ENCODE measurements at regions not wholly inside any gene's neighbourhood (a gene's known extent, or its start where the extent isn't known, plus 50 kb on each side); places are given as distances from the start of the nearest gene placed in this dataset.

DNA sequence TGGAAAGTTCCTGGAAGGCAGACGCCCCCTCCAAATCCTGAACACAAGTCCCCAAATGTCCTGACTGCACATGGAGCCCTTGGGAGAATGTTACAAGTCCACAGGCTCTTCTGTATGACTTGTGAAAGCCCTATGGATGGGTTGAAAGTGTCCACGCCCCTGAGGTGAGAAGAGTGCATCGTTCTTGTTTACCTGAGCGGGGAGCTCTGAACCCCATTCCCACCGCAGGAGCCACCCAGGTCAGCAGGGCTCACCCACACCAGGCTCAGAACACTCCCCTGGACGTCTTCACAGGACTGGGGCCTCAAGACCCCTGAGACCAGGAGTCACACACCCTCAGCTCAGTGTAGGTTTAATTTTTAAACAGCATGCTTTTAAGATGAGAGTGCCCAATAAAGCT is 84.2 kb upstream of the TMEM18 start:
- DNase-seq, result no peak

DNA sequence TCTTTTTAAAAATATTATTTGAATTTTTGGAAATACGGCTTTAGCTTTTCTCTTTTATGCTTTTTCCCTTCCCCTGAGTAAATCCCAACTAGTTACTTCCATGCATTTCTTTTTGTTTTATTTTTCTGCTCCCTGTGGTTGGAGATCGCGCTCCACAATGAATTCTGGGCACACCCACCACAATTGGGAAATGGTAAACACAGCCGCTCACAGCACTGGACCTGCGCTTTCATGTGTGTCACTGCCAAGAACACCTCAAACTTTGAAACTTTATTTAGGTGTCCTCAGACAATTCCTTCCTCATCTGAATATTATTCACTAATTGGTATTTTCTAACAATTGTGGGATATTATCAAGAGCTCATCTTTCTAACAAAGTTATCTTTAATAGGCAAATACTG is 82.8 kb upstream of the TMEM18 start:
- DNase-seq, result no peak

DNA sequence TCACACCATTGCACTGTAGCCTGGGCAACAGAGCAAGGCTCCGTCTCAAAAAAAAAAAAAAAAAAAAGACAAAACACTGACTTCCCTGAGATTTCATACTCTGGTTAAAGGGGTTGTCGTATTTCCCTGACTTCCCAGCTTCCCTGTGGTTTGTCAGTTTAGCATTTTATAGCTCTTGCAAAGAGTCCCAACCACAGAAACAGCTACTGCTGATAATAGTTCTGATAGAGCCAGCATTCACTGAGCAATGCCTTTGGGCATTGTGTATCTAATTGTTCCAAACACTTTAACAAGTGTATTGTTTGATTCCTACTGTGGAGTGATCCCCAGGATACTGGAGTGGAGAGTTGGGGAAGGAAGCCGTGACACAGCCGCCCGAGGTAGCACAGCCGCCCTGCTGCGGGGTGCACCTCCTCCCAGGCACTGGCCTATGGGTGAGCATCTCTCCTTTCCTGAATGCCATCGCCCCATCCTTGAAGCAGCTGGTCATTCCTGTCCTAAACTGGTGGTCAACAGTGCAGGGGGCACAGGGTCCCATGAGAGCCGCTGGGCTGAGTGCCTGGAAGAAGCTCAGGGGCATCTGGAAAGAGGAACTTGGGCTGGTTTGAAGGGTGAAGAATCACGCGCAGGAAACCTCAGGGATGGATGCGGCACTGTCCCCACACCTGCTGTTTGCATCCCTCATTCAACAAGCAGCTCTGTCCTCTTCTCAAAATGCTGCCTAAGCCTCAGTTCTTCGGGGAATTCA is 81.0 kb upstream of the TMEM18 start:
- no peak for DNase-seq

DNA sequence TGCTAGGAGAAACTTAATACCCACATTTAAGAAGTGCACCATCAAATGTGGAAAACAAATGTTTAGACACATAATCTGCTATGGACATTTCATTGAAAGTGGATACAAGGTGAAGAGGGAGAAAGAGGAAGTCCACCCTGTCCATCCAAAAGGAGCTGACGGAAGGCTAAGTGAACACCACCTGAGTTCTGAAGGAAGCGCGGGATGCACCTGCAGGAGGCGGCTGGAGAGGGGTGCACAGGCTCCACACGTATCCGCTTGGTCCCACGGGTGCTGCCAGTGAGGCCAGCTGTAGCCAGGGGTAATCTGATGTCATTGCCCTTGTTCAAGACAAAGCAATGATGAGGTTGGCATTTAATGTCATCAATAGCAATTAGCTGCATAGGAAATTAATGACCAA is 75.9 kb upstream of the TMEM18 start:
- no peak for DNase-seq

DNA sequence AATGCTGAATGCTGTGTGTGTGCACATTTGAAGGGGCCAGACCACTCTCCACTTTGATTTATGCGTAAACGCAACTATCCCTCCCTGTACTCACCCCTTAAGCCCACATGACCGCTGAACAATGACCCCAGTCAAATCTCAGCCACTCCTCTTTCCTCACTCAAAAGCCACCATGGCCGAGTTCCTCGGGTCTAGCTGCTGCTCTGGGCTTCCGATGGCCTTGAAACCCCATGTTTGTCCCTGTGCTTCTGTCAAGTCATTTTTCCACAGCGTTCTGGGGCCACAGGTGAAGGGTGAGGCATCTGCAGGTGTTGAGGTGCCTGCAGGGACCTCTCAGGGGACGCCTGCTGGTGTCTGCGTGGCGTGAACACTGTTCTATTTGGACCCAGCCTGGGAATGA is 74.3 kb upstream of the TMEM18 start:
- DNase-seq, result no peak

DNA sequence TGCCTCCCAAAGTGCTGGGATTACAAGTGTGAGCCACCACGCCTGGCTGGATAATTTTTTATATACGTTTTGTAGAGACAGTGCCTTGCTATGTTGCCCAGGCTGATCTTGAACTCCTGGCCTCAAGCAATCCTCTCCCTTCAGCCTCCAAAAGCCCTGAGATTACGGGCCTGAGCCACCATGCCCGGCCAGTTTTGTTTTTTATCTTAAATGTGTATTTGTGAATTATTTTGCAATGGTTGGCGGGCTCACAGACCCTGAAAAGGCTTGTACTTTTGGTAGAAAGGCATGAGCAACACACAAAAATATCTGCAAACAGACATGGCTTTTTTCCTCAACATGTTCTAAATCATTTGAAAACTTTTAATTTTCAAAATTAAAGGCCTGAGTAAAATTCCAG is 73.4 kb upstream of the TMEM18 start:
- DNase-seq, result no peak

DNA sequence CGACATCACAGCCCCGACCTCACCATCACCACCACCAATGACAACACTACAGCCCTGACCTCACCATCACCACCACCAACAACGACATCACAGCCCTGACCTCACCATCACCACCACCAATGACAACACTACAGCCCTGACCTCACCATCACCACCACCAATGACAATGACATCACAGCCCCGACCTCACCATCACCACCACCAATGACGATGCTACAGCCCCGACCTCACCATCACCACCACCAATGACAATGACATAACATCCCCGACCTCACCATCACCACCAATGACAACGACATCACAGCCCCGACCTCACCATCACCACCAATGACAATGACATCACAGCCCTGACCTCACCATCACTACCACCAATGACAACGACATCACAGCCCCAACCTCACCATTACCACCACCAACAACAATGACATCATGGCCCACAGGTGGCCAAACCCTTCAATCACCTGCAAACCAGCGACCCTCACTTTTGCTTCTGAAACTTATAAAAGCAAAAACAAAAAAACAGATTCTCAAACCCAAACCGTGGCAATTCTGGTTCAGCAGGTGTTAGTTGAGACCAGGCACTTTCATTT is 70.7 kb upstream of the TMEM18 start:
- DNase-seq, result no peak

DNA sequence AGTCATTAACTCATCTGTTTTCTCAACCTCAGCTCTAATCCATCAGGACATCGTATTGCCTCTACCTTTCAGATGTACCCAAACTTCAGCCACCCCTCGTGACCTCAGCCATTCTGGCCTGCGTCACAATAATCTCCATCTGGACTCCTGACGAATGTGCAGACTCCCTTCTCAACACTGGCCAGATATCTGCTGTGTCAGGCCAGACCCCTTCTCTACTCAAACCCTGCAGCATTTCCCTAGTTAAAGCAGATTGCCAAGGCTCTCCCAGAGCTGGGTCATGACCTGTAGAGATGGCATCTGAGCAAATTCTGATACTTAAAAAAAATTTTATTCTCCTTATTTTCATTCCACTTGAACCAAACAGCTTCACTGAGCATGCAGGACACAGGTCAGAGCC is 69.5 kb upstream of the TMEM18 start:
- DNase-seq, result no peak

DNA sequence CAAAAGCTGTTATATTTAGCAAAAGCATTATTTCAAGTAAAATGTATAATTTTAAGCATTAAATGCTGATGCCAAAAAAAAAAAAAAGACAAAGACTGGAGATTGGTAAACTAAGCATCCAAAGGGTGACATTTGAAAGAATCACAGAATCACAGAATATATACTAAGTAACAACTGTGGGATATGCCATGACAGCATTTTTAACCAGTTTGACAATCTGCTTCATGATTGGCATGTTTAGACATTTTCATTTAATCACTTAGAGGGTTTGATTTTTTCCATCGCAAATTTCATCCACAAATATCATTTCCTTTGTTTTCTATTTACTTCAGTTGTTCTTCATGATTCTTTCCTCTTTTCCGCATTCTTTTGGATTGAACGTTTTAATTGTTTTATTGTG is 66.9 kb upstream of the TMEM18 start:
- DNase-seq, result no peak

DNA sequence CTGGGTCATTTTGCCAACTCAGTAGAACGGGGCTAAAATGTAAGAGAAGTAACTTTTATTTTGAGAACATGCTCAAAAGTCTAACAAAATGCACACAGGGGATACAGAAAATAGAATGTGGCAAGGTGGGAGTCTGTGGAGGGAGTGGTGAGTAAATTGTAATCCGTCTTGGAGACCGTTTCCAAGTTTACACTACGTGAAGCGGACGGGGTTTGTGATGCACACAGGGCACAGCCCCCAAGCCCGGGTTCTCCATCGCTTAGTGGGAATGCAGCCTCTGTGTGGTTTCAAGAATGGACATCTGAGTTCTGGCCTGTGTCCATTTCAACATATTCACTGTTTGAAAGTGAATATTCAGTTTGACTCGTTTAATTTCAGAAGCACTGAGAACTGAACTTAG is 65.0 kb upstream of the TMEM18 start:
- DNase-seq, result no peak

DNA sequence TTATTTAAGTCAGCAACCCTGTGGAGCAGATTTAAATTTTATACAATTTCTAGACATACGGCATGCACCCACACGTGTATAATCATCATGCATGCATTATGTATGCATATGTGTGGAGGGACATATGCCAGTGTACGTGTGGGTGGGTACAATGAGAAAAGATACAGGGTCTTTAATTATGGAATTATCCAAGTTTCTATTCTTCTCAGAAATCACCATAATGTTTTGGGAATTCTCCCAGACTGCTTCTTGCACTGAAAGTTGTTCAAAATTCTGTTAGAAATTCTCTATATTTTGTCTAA is 63.9 kb upstream of the TMEM18 start:
- no peak for DNase-seq

DNA sequence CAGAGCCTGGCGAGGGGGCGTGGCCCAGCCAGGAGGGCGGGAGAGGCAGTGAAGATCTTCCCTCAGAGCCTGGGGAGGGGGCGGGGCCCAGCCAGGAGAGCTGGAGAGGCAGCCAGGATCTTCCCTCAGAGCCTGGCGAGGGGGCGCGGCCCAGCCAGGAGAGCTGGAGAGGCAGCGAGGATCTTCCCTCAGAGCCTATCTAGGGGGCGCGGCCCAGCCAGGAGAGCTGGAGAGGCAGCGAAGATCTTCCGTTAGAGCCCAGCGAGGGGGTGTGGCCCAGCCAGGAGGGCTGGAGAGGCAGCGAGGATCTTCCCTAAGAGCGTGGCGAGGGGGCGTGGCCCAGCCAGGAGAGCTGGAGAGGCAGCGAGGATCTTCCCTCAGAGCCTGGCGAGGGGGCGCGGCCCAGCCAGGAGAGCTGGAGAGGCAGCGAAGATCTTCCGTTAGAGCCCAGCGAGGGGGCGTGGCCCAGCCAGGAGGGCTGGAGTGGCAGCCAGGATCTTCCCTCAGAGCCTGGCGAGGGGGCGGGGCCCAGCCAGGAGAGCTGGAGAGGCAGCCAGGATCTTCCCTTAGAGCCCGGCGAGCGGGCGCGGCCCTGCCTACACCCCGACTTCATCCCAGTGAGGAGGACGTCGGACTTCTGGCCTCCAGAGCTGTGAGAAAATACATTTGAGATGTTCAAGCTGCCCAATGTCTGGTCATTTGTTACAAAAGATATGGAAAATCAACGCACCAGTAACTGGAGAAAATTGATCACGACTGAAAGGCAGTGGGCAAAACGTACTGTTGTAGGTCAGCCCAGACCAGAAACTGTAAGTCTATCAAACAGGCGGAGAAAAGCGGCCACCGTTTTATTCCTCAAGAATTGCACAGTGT is 63.4 kb upstream of the TMEM18 start:
- peak; percentile 82 to 99 for DNase-seq

DNA sequence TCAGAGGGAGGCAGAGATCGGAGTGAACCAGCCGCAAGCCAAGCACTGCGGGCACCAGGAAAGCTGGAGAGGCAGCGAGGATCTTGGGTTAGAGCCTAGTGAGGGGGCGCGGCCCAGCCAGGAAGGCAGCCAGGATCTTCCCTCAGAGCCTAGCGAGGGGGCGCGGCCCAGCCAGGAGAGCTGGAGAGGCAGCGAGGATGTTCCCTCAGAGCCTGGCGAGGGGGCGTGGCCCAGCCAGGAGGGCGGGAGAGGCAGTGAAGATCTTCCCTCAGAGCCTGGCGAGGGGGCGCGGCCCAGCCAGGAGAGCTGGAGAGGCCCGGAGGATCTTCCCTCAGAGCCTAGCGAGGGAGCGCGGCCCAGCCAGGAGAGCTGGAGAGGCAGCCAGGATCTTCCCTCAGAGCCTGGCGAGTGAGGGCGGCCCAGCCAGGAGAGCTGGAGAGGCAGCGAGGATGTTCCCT is 62.7 kb upstream of the TMEM18 start:
- DNase-seq, result peak in 1 of 2 donors; percentile 94

DNA sequence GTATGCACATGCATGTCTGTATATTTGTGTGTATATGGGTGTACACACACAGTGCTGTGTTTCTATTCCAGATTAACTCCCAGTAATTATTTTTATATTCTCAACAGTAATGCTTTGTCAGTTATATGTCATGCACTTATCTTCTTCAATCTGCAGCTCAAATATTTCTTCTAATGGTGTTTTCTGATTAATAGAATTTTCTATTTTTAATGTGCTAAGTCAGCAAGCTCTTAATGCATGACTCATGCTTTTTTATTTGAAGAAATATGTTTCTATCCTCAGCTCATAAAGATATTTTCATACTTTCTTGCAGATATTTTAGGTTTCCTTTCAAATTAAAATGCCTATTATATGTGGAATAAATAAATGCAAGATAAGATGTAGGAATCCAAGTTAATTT is 59.7 kb upstream of the TMEM18 start:
- DNase-seq, result no peak

DNA sequence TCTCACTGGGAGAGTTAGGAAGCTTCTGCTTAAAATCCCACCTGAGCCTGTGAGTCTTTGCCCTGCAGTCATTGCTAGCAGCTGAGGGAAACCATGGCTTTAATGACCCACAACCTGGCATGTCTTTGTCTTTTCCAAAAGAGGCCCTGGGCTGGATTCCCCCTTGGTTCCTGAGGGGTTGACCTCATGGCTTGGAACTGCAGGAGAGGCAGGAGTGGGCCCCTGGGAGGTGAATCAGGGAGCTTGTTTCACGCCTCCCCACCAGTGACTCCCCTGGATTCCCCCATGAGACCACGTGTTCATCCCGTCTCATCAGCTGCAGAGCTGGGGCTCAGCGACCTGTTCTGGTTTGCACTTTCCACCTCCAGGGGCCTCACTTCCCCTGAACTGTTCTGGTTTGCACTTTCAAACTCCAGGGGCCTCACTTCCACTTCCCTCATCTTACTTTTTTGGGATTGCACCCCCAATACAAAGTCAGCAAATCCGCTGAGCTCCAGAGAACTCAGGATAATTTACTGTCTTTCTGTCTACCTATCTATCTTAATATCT is 58.5 kb upstream of the TMEM18 start:
- no peak for DNase-seq

DNA sequence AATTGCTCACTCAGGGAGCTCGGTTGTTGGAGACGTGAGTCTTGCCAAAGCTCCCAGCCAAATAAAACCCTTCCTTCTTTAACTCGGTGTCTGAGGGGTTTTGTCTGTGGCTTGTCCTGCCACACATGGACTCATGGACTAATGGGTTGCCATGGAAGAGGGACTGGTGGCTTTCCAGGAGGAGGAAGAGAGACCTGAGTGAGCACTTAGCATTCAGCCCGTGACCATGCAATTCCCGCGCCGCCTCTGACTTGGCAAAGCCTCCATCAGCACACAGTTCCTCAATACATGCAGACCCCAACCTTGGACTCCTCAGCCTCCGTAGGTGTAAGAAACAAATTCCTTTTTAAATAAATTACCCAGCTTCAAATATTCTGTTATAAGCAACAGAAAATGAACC is 57.3 kb upstream of the TMEM18 start:
- DNase-seq, result no peak

DNA sequence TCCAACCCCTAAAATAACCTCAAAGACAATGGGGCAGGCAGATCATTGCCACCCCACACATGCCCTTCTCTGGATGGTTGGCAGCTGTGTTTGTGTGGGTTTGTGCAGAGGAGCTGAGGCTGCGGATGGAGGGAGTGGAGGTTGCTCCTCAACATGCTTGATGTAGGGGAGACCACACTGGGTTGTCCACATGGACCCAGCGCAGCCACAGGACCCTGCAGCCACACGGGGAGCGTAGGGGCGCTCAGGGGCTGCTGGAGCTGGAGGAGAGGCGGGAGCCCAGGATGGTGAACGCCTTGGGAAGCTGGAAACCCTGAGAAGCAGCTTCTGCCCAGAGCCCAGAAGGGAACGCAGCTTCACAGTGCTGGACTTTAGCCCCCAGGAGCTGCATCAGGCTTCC is 56.3 kb upstream of the TMEM18 start:
- no peak for DNase-seq

DNA sequence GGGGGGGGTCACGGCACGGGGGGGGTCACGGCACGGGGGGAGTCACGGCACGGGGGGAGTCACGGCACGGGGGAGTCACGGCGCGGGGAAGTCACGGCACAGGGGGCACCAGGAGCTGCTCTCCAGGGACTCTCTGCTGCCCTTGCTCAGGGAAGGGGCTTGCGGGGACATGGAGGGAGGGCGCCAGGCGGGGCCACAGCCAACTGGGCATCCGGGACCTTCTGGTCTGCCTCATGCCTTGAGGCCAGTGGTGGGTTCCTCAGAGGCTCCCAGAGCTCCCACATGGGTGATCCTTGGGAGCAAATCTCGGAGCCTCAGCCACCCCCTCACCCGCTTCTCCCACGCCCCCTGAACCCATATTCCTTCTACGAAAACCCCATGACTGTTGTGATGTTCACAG is 55.8 kb upstream of the TMEM18 start:
- no peak for DNase-seq

DNA sequence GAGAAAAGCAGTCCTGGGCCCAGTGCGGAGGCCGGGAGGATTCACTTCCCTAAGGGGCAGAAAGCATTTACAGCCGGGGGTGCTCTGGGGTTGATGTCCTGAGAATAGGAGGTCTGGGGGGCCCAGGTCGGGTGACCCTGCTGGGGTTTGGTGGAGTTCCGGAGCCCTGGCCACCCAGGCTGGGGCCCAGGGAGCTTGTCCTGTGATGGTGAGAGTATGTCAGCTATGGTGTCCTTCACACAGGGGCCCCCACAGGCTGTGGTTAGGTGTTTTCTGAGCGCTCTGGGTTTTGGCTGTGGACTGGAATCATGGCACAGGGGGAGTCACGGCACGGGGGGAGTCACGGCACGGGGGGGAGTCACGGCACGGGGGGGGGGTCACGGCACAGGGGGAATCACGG is 54.5 kb upstream of the TMEM18 start:
- no peak for DNase-seq

DNA sequence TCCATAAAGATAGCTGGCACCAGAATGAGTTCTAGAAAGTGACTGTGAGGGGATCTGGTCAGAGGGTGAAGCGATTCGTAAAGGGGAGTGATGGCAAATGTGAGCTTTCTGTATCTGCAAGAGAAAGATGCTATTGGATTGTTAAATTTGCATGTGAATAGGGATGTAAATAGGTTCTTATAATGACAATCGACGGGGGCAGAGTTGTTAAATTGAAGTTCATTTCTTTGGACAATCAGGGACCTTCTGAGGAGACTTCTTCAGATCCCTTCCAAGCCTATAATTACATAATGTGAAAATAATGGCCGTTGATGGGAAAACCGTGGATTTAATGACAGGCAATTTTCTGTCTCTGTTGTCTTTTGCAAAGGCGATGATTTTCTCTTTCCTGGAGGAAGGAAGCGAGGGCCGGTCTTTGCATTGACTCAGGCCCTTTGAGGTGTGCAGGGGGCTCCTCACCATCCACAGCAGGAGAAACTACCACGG is 52.2 kb upstream of the TMEM18 start:
- DNase-seq, result no peak

DNA sequence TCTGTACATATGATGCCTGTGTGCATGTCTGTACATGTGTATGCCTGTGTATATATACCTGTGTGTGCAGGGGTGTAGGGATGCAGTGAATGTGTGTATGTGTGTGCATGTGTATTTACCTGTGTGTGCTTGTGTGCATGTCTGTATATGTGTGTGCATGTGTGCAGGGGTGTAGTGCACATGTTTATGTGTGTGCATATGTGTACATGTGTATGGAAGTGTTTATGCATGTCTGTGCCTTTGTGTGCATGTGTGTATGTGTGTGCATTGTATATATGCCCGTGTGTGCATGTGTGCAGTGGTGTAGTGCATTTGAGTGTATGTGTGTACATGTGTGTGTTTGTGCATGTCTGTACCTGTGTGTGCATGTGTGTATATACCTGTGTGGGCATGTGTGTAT is 51.0 kb upstream of the TMEM18 start:
- no peak for DNase-seq

DNA sequence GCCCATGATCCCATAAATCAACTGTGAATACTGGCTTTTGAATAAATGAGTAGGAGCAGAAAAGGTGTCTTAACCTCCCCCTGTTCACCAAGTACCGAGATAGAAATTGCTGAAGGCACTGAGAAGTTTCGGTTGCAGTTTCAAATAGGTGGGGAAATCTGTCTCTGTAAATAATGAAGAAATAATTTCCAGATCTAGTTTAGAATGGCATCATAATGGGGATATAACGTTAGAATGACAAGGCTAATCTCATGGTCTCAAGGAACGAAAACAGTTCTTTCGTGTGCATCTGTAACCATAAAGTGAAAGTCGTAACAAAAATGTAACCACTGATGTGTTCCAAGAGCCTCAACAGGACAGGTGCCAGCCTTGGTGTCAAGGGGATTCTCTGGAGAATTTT is 49.9 kb upstream of the TMEM18 start:
- no peak for DNase-seq

Data from right lung (tissue), 2 donors.